ENCODE measurements at regions not wholly inside any gene's neighbourhood (a gene's known extent, or its start where the extent isn't known, plus 50 kb on each side); places are given as distances from the start of the nearest gene placed in this dataset.

- DNase-seq (ENCODE audit: low spot score): no peak
These were observed 97.3 kb upstream of the SFMBT2 start for GRCh38 chr10:7507887-7508726.

- no peak for DNase-seq (ENCODE audit: low spot score)
These were observed 95.7 kb upstream of the SFMBT2 start for GRCh38 chr10:7506571-7506970.

GRCh38 chr10:7505196-7505595 lies 94.4 kb upstream of the SFMBT2 start:
- no peak for DNase-seq (ENCODE audit: low spot score)

- no peak for DNase-seq (ENCODE audit: low spot score)
These were observed 92.4 kb upstream of the SFMBT2 start for GRCh38 chr10:7503190-7503589.

- no peak for DNase-seq (ENCODE audit: low spot score)
These were observed 90.3 kb upstream of the SFMBT2 start for GRCh38 chr10:7501157-7501556.

GRCh38 chr10:7498111-7498510 lies 87.3 kb upstream of the SFMBT2 start:
- DNase-seq (ENCODE audit: low spot score): no peak

- no peak for DNase-seq (ENCODE audit: low spot score)
These were observed 83.2 kb upstream of the SFMBT2 start for GRCh38 chr10:7493996-7494395.

GRCh38 chr10:7492660-7493046 lies 81.8 kb upstream of the SFMBT2 start:
- DNase-seq (ENCODE audit: low spot score): no peak

GRCh38 chr10:7491949-7492659 lies 81.3 kb upstream of the SFMBT2 start:
- DNase-seq (ENCODE audit: low spot score): no peak

GRCh38 chr10:7491230-7491629 lies 80.4 kb upstream of the SFMBT2 start:
- no peak for DNase-seq (ENCODE audit: low spot score)

- peak; percentile 64 for DNase-seq (ENCODE audit: low spot score)
These were observed 77.6 kb upstream of the SFMBT2 start for GRCh38 chr10:7488418-7488829.

- no peak for DNase-seq (ENCODE audit: low spot score)
These were observed 76.7 kb upstream of the SFMBT2 start for GRCh38 chr10:7487528-7487927.

- DNase-seq (ENCODE audit: low spot score): no peak
These were observed 75.7 kb upstream of the SFMBT2 start for GRCh38 chr10:7486528-7486927.

GRCh38 chr10:7485799-7486198 lies 75.0 kb upstream of the SFMBT2 start:
- no peak for DNase-seq (ENCODE audit: low spot score)

GRCh38 chr10:7485244-7485556 lies 74.4 kb upstream of the SFMBT2 start:
- DNase-seq (ENCODE audit: low spot score): no peak

- DNase-seq (ENCODE audit: low spot score): no peak
These were observed 73.8 kb upstream of the SFMBT2 start for GRCh38 chr10:7484456-7485243.

GRCh38 chr10:7483848-7484247 lies 73.0 kb upstream of the SFMBT2 start:
- DNase-seq (ENCODE audit: low spot score): no peak

GRCh38 chr10:7482992-7483391 lies 72.2 kb upstream of the SFMBT2 start:
- no peak for DNase-seq (ENCODE audit: low spot score)

- no peak for DNase-seq (ENCODE audit: low spot score)
These were observed 70.5 kb upstream of the SFMBT2 start for GRCh38 chr10:7481368-7481765.

- DNase-seq (ENCODE audit: low spot score): no peak
These were observed 70.0 kb upstream of the SFMBT2 start for GRCh38 chr10:7480742-7481367.

- DNase-seq (ENCODE audit: low spot score): no peak
These were observed 69.2 kb upstream of the SFMBT2 start for GRCh38 chr10:7479861-7480598.
